Aorta (tissue), 5 donors: ENCODE measurements at regions not wholly inside any gene's neighbourhood (a gene's known extent, or its start where the extent isn't known, plus 50 kb on each side); places are given as distances from the start of the nearest gene placed in this dataset.
"Not testable (repeated sequence)": the region's sequence is repeated elsewhere in the genome, so short reads cannot be mapped to it uniquely, and the experiment has no call there.

Source experiments
- ATAC-seq: fragments of 200-7000 bp; cut with Tn5 transposase; one replicate; pipeline ENCODE4 v1.9.1; 2022; ENCODE audit warnings: moderate library complexity; ENCODE audit not compliant: low FRiP score
- DNase-seq, 2 donors: peaks; one replicate each; pipeline ENCODE4 v3.0.0-alpha.2; 2020
- H3K27ac ChIP-seq, 2 donors: one replicate each; pipeline ENCODE4 v1.5.1; 2013; ENCODE audit warnings: low read length in 2 of 2, mild to moderate bottlenecking in 2 of 2, moderate library complexity in 2 of 2, control low read depth in 1 of 2, inconsistent platforms in 1 of 2, low read depth in 1 of 2
- H3K27me3 ChIP-seq, 2 donors: one replicate each; pipeline ENCODE4 v1.6.1; 2013; ENCODE audit warnings: control low read depth in 1 of 2, low read length in 1 of 2, mild to moderate bottlenecking in 1 of 2, moderate library complexity in 1 of 2; ENCODE audit not compliant: insufficient read depth in 2 of 2, control insufficient read depth in 1 of 2
- H3K36me3 ChIP-seq, 2 donors: one replicate each; pipeline ENCODE4 v1.6.1; 2013; ENCODE audit warnings: control low read depth in 1 of 2, low read length in 1 of 2, mild to moderate bottlenecking in 1 of 2; ENCODE audit not compliant: insufficient read depth in 2 of 2, control insufficient read depth in 1 of 2
- H3K4me1 ChIP-seq, 2 donors: one replicate each; pipeline ENCODE4 v1.6.1; 2013; ENCODE audit warnings: low read length in 2 of 2, control low read depth in 1 of 2, mild to moderate bottlenecking in 1 of 2, moderate library complexity in 1 of 2; ENCODE audit not compliant: insufficient read depth in 2 of 2, control insufficient read depth in 1 of 2
- H3K4me3 ChIP-seq, 2 donors: one replicate each; pipeline ENCODE4 v1.5.1; 2013; ENCODE audit warnings: low read length in 2 of 2, control low read depth in 1 of 2, mild to moderate bottlenecking in 1 of 2
- H3K9me3 ChIP-seq: one replicate; pipeline ENCODE4 v1.6.1; 2013; ENCODE audit warnings: mild to moderate bottlenecking, low read length; ENCODE audit not compliant: control insufficient read depth
- WGBS, 2 donors: extraction: QIAGEN DNeasy Blood & Tissue Kit; methylation state at CpG; one replicate each; pipeline ENCODE4 v1.1.7; 2013; 5-methylcytosine and 5-hydroxymethylcytosine counted together
- intact Hi-C, 2 donors: fragments of 100-400 bp; cut with DNase I; formaldehyde crosslinking; loops; one replicate each; pipeline versions ENCODE4 v1.14.2 to v1.15.0; 2022
- donor health status: healthy with polysubstance abuse.
- donor health status: Bipolar disorder and iron deficiency.
- donor health status: DM: no; HTN: no; CAD: no.
- donor health status: DM: no; HTN: no; CAD: no.
- donor health status: DM: yes; HTN: yes; CAD: no.

- Histone ChIP-seq H3K9me3 (peaks cover 1% of the 10 kb centered on the region), H3K4me3 (no peak overlapping the region), H3K36me3 (no peaks in the 10 kb centered on the region), H3K27ac (no peak overlapping the region), H3K4me1 (no peaks in the 10 kb centered on the region), H3K27me3 (peaks cover 0 to 3% of the 10 kb centered on the region in 2 donors)
- DNase-seq (no peak), ATAC-seq (no peak)
- intact Hi-C loops, result no loop called here
- 89 to 92% methylated on average over 1 of the region's 1 CpG for WGBS, 2 donors
Measured at GRCh38 chr1:64401285-64401684, 68.6 kb upstream of the CACHD1 start.

DNA sequence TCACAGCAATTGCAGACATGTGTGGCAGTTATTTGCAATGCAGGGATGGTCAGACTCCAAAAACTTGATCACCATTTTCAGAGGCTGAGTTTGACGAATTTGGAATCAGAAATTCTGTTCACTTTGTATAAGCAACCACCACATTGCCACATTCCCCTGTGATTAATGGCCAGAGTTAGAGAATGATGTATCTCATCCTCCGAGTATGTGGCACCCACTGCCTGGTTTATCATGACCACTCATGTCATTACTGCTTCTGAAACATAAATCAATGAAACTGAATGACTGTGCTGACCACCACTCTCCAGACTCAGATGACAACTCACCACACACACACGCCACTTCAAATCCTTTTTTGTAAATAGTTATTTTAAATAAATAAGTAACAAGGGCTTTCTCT is 66.6 kb upstream of the CACHD1 start:
- H3K9me3 ChIP-seq, result peaks cover 1% of the 10 kb centered on the region
- no peak overlapping the region for H3K4me3 ChIP-seq
- H3K36me3 ChIP-seq, result no peaks in the 10 kb centered on the region
- H3K27me3 ChIP-seq, result peaks cover 0 to 3% of the 10 kb centered on the region in 2 donors
- intact Hi-C loops, result no loop called here
- H3K4me1 ChIP-seq, result no peaks in the 10 kb centered on the region
- DNase-seq, result no peak
- no peak overlapping the region for H3K27ac ChIP-seq
- ATAC-seq, result no peak
- 63 to 71% methylated on average over 3 of the region's 3 CpGs for WGBS, 2 donors

GRCh38 chr1:64404202-64404601 is 65.7 kb upstream of the CACHD1 start:
- no peak overlapping the region for H3K4me3 ChIP-seq
- no peaks in the 10 kb centered on the region for H3K27me3 ChIP-seq
- no peak overlapping the region for H3K27ac ChIP-seq
- no peaks in the 10 kb centered on the region for H3K36me3 ChIP-seq
- DNase-seq (no peak), ATAC-seq (peak; percentile 70)
- intact Hi-C loops, result no loop called here
- no peaks in the 10 kb centered on the region for H3K9me3 ChIP-seq
- H3K4me1 ChIP-seq, result no peaks in the 10 kb centered on the region
- 36 to 50% methylated on average over 1 of the region's 1 CpG for WGBS, 2 donors

DNA sequence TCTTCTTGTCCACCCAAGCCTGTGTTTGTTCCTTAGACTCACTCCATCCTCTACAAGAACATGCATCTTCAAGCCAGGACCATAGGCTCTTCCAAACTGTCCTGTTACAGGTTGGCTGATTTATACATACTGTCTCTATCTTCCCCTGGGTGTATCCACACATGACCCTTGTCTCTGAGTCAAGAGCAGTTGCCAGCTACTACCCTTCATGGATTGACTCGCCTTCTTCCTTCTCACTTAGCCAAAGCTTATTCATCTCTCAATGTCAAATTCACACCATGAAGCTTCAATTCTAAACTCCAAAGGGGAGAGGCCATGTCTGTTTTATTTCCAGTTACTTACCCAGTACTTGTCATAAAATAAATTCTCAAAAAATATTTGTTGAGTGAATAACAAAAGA is 64.1 kb upstream of the CACHD1 start:
- Histone ChIP-seq H3K27me3 (no peaks in the 10 kb centered on the region), H3K27ac (no peak overlapping the region), H3K9me3 (no peaks in the 10 kb centered on the region), H3K36me3 (no peaks in the 10 kb centered on the region), H3K4me3 (no peak overlapping the region), H3K4me1 (no peaks in the 10 kb centered on the region)
- DNase-seq (no peak), ATAC-seq (peak; percentile 26)
- intact Hi-C loops, result no loop called here
- WGBS, 2 donors, result 77 to 84% methylated on average over 1 of the region's 1 CpG

- 87 to 90% methylated on average over 1 of the region's 1 CpG for WGBS, 2 donors
- intact Hi-C loops, result no loop called here
- H3K36me3 ChIP-seq, result no peaks in the 10 kb centered on the region
- no peak for ATAC-seq
- H3K27ac ChIP-seq, result no peak overlapping the region
- H3K9me3 ChIP-seq, result no peaks in the 10 kb centered on the region
- H3K27me3 ChIP-seq, result no peaks in the 10 kb centered on the region
- no peaks in the 10 kb centered on the region for H3K4me1 ChIP-seq
- H3K4me3 ChIP-seq, result no peak overlapping the region
- DNase-seq, result no peak
Measured at GRCh38 chr1:64410217-64410616, 59.7 kb upstream of the CACHD1 start.

- H3K27me3 ChIP-seq, intact Hi-C loops, H3K27ac ChIP-seq, H3K4me1 ChIP-seq, H3K36me3 ChIP-seq, ATAC-seq, DNase-seq, H3K9me3 ChIP-seq, H3K4me3 ChIP-seq: not testable (repeated sequence)
- WGBS, 2 donors, result 97% methylated on average over 20 to 52 of the region's 56 CpGs
Measured at GRCh38 chr1:64414855-64415546, 54.9 kb upstream of the CACHD1 start.

- no peak overlapping the region for H3K4me3 ChIP-seq
- H3K27ac ChIP-seq, result no peak overlapping the region
- H3K4me1 ChIP-seq, result no peaks in the 10 kb centered on the region
- ATAC-seq, result no peak
- no peaks in the 10 kb centered on the region for H3K9me3 ChIP-seq
- no peak for DNase-seq
- no peaks in the 10 kb centered on the region for H3K36me3 ChIP-seq
- intact Hi-C loops, result no loop called here
- WGBS, 2 donors, result 77 to 85% methylated on average over 3 of the region's 3 CpGs
- H3K27me3 ChIP-seq, result no peaks in the 10 kb centered on the region
Measured at GRCh38 chr1:64417803-64418202, 52.1 kb upstream of the CACHD1 start.
